ENCODE measurements at regions not wholly inside any gene's neighbourhood (a gene's known extent, or its start where the extent isn't known, plus 50 kb on each side); places are given as distances from the start of the nearest gene placed in this dataset.

GRCh38 chr6:15148356-15148946 is 97.4 kb upstream of the JARID2 start:
- Histone ChIP-seq H3K27me3 (ENCODE audit: control insufficient read depth, insufficient read depth, low read length) (no peaks in the 10 kb centered on the region), H3K9me3 (ENCODE audit: control insufficient read depth, insufficient read depth, low read depth, low read length) (no peaks in the 10 kb centered on the region), H3K36me3 (ENCODE audit: control insufficient read depth, insufficient read depth, low read length) (no peaks in the 10 kb centered on the region), H3K27ac (ENCODE audit: low read length) (no peak overlapping the region), H3K4me1 (ENCODE audit: control insufficient read depth, insufficient read depth, low read length) (no peaks in the 10 kb centered on the region), H3K4me3 (ENCODE audit: low read depth in 2 of 2, low read length in 2 of 2) (no peak overlapping the region)
- ATAC-seq (no peak; the same call in 1 of the 2 replicates), DNase-seq (ENCODE audit: low read depth, low spot score) (no peak)
- BruUV-seq (replicated peaks): no TSS peak
- POLR2A ChIA-PET: no interaction called here
- CTCF ChIA-PET: no interaction called here
- in situ Hi-C loops (cut with HindIII; ENCODE audit: low pct_unique_long_range_greater_than_20kb, low sequenced_read_pairs) (no loop called here), intact Hi-C loops (cut with micrococcal nuclease; ENCODE audit: unreplicated experiment) (no loop called here)
- TF ChIP-seq SIN3A (IDR thresholded peaks at IDR 0.05; ENCODE audit: borderline replicate concordance, insufficient read depth, low read depth, low read length) (no peak), REST (IDR thresholded peaks at IDR 0.05; ENCODE audit: insufficient read depth in 1 of 2, low read depth in 2 of 2, low read length in 1 of 2) (no peak), TCF7L2 (IDR thresholded peaks at IDR 0.05; ENCODE audit: low read depth, low read length) (no peak), POLR2AphosphoS5 (IDR thresholded peaks at IDR 0.05; ENCODE audit: low read depth, low read length) (no peak), CTCF (IDR thresholded peaks at IDR 0.05) (no peak)

- Histone ChIP-seq H3K4me3 (ENCODE audit: low read depth in 2 of 2, low read length in 2 of 2) (no peak overlapping the region), H3K9me3 (ENCODE audit: control insufficient read depth, insufficient read depth, low read depth, low read length) (no peaks in the 10 kb centered on the region), H3K27me3 (ENCODE audit: control insufficient read depth, insufficient read depth, low read length) (no peaks in the 10 kb centered on the region), H3K27ac (ENCODE audit: low read length) (no peak overlapping the region), H3K36me3 (ENCODE audit: control insufficient read depth, insufficient read depth, low read length) (no peaks in the 10 kb centered on the region), H3K4me1 (ENCODE audit: control insufficient read depth, insufficient read depth, low read length) (no peaks in the 10 kb centered on the region)
- ATAC-seq (no peak), DNase-seq (ENCODE audit: low read depth, low spot score) (no peak)
- ChIA-PET POLR2A (no interaction called here), CTCF (no interaction called here)
- no TSS peak for BruUV-seq (replicated peaks)
- in situ Hi-C loops (cut with HindIII; ENCODE audit: low pct_unique_long_range_greater_than_20kb, low sequenced_read_pairs): no loop called here
- intact Hi-C loops (cut with micrococcal nuclease; ENCODE audit: unreplicated experiment): no loop called here
- no peak for TF ChIP-seq POLR2AphosphoS5 (IDR thresholded peaks at IDR 0.05; ENCODE audit: low read depth, low read length)
- TF ChIP-seq TCF7L2 (IDR thresholded peaks at IDR 0.05; ENCODE audit: low read depth, low read length): no peak
- TF ChIP-seq CTCF (IDR thresholded peaks at IDR 0.05): no peak
- no peak for TF ChIP-seq REST (IDR thresholded peaks at IDR 0.05; ENCODE audit: insufficient read depth in 1 of 2, low read depth in 2 of 2, low read length in 1 of 2)
- no peak for TF ChIP-seq SIN3A (IDR thresholded peaks at IDR 0.05; ENCODE audit: borderline replicate concordance, insufficient read depth, low read depth, low read length)
These were observed 95.7 kb upstream of the JARID2 start for GRCh38 chr6:15150207-15150606.
